HG03095 (cell line): ENCODE measurements at regions not wholly inside any gene's neighbourhood (a gene's known extent, or its start where the extent isn't known, plus 50 kb on each side); places are given as distances from the start of the nearest gene placed in this dataset.
A peak's percentile ranks its signal among the peaks of the same experiment; 100 is the strongest.
"Not testable (repeated sequence)": the region's sequence is repeated elsewhere in the genome, so short reads cannot be mapped to it uniquely, and the experiment has no call there.

ENCODE experiments used
- ATAC-seq: cut with Tn5 transposase; IDR thresholded peaks from one replicate; pipeline ENCODE4 v1.9.1; 2021; ENCODE audit warnings: moderate library complexity; ENCODE audit not compliant: unreplicated experiment

DNA sequence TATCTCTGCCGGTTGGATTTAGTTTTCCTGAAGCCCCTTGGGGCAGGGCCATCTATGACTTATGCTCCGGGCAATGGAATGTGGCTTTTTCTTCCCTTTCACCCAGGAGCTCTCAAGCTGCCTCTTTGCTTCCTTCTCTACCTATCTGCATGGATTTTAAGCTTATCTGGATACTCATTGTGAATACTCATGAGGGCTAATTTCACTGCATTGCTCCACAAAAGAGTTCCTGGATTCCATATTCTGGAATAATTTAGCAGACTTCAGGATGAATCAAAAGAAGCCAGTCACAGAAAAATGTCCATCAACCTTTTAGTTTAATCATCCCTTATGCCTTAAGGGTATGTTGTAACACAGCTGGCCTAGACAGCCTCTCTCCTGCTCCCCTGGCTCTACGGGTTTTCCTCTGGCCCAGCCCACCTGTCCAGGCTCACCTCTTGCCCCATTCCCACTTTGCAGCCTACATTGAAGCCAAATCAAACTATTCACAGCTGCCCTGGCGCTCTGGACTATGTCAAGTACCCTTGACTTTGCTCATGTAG lies 122.8 kb upstream of the RMDN2 start:
- no peak for ATAC-seq

DNA sequence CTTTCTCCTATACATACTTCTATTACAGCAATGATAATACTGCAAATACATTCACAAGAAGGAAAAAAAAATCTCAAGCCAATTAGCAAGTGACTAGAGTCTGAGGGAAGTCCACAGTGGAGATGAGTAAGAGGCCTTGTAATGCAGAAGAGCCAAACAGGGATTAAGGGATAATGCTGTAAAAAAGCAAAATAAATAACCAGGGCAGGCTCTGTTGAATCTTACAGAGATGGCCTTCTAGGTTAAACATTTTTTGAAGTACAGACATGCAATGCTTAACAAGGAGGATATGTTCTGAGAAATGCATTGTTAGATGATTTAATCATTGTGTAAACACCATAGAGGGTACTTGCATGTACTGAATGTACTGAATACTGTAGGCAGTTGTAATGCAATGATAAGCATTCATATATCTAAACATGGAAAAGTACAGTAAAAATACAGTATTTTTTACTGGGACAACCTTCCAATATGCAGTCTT lies 122.1 kb upstream of the RMDN2 start:
- no peak for ATAC-seq

DNA sequence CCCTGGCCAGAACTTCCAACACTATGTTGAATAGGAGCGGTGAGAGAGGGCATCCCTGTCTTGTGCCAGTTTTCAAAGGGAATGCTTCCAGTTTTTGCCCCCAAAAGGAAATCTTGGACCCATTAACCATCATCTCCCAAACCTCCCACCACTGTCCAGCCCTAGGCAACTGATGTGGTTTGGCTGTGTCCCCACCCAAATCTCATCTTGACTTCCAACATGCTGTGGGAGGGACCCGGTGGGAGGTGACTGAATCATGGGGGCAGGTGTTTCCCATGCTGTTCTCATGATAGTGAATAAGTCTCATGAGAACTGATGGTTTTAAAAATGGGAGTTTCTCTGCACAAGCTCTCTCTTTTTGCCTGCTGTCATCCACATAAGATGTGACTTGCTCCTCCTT lies 119.1 kb upstream of the RMDN2 start:
- ATAC-seq: not testable (repeated sequence)

DNA sequence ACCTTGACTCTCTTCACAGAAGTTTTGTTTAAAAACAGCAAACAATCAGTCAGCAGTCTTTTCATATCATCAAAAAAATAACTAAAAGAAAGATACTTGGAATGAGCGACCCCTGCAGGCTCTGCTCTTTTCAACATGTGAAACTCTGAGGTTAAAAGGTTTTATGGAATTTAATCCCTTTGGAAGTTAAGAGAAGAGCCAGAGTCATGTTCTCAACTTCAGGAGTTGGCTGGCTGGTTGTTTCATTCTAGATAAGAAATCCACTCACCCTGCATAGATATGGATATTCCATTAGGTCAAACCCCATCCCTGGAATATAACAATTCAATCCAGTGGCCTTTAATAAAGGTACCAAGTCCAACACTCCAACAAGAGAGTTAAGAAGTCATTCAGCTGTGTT lies 115.6 kb upstream of the RMDN2 start:
- no peak for ATAC-seq

DNA sequence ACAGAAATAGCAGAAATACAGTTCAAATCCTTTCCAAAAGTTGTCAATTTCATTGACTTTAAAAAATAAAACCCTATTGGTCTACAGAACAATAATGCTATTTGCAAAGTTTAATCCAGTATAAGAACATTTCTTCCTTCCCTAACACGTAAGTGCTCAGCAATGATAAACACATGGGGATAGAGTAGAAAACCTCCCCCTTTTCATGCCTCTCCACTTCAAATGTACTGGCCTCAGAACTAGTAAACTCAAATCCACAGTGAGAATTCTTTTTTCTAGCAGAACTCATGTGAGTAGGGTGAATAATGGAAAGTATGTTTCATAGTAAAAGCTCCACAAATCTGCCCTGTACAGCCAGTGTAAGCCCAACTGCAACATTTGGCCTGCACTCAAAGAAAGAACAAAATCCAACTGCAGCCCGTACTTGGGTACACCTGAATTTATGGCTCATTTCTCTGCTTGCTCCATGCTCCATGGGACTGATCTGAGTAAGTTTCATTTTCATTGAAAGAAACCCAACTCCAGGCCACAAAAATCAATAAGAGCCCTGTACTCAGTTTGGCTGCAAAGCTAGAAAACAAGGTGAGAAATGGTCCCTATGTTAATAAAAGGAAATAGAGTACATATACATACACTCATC lies 115.0 kb upstream of the RMDN2 start:
- ATAC-seq: no peak

DNA sequence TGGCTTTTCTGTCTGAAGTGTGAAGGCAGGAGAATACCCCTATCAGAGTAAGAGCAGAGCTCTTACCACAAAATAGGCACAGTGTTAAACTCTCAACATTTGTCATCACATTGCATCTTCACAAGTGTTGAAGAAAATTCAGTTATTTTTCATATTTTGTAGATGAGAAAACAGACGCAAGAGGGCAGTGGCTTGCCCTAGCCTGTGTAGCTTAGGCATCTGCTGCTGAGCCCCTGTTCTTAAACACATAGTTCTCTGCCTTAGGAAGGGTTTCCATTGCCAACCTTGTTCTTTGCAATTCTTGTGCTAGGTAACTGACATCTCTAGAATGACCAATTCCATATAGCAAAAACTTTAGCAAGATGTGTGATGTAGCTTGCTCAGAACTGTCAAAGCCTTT lies 112.7 kb upstream of the RMDN2 start:
- no peak for ATAC-seq

DNA sequence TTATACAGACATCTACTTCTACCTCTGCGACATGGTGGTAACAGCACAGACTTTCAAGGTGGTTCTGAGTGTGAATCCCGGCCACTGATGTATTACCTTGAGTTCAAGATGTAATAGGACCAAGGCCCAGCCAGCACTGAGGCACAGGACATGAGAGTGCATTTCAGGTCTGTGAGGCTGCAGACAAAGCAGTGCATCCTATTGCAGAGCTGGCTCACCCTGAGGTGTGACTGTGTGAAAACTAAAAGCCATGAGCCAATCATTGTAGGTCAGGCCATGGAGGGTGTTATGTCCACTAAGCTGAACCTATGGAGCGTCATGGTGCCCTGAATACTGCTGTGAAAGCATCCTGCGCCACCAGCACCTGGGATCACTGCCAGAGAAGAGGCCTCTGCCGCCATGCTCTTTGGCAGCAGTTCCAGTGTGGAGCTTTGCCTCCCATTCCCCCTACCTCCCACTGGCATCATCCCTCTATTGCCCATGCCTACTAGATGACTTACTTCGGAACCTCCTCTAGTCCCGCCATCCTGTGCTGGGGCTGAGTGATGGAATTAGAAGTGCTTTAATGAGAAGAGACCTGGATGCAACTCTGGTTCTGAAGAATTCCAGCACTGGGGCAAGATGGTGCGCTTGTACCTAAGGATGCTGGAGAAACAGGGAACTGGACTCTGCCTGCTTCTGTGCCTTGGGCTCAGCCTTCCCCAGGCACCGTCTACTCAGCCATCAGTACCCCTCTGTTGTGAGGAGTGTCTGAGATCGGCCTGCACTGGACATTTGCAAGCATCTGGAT lies 112.0 kb upstream of the RMDN2 start:
- no peak for ATAC-seq

DNA sequence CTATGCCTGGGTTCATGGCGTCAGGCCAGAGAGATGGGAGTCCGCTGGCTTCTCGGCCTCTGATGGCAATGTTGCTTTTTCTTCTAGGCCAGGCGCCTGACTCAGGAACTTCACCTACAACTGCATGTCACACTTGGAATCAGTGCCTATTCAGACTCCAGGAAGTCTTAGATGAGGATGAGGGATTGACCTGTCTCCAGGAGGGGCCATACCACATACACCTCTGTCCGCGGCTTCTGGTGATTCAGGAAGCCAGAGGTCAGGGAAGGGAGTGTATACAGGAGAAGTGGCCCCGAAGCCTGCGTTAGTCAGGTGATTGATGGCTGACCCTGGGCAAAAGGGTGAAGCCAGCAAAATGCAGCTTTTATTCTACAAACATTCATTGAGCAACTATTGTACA lies 109.1 kb upstream of the RMDN2 start:
- ATAC-seq: no peak

DNA sequence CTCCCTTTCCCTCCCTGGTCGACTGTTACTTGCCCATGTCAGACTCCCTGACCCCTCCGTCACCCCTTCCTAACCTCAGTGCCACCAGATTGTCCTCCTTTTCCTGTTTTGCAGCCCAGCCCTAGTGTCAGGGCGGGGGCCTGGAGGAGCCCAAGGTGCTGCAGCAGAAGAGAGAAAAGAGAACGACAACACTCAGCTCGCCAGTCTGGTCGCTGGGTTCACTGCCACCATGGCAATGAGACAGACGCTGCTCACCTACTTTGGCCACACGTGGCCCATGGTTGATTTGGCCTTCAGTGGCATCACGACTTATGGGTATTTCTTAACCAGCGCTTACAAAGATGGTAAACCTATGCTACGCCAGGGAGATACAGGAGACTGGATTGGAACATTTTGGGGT lies 108.4 kb upstream of the RMDN2 start:
- ATAC-seq: no peak

DNA sequence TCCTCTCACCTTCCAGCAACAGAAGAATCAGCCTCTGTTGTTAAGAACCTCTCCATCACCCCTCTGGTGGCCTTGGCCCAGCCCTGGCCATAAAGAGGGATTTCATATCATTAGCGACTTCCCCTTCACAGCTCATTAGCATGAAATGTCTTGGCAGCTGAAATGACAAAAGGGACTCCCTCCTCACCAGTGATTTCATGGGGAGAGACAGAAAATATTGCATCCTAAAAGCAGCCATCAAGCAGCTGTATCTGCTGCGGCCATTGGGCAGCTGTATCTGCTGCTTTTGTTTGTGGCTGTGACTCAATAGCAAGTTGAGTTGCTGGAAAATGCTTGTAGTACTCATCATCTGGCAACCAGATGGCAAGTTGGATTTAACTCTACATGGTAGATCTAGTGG lies 105.9 kb upstream of the RMDN2 start:
- ATAC-seq: no peak

DNA sequence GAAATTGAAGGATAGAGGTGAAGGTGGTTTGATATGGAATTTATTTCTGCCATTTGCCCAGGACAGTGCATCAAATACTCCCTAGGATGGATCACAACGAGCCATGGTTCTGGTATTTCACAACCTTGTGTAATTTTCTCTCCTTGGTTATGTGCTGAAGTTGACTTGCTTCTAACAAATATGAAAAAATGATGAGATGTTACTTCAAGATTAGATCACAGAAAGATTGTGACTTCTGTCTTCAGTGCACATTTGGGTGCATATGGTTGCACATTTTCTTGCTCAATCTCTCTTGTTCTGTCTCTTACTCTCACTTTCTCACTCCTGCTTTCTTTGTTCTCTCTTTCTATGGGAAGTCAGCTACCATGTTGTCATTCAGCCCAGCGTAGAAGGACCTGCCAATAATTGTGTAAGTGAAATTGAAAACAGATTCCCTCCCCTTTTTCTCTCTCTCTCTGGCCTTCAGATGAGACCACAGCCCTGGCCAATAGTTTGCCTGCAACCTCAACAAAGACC lies 104.6 kb upstream of the RMDN2 start:
- no peak for ATAC-seq

DNA sequence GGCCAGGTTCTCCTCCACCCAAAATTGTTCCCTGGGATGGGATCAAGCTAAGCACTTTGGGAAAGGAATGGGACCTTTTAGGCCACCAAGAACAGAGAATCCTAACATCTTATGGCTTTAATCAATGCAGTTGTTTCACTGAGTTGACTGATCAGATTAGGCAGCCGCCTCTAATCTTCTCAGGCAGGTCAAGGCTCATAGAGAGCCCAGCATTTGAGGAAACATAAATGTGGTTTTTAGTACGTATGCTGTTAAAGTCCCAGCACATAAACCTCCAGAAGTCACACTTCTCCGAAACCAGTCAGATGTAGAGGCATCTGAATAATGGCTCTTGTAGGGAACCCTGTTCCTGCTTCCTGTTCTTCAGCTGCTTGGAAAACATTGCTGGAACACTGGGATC lies 99.5 kb upstream of the RMDN2 start:
- ATAC-seq: no peak

DNA sequence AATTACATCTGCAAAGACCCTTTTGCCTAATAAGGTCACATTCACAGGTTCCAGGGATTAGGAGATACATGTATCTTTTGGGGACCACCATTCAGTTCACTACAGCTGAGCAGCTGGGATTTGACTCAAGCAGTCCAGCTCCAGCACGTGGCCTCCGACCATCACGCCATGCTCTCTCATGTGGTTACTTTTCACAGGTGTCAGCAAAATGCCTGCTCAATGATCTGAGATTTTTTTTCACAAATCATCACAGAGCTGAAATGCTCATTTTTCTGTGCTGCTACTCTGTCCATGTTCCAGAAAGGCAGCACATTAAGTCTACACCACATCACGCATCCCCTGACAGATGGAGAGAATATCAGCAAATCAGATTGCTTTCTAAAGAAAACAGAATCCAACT lies 98.5 kb upstream of the RMDN2 start:
- no peak for ATAC-seq

DNA sequence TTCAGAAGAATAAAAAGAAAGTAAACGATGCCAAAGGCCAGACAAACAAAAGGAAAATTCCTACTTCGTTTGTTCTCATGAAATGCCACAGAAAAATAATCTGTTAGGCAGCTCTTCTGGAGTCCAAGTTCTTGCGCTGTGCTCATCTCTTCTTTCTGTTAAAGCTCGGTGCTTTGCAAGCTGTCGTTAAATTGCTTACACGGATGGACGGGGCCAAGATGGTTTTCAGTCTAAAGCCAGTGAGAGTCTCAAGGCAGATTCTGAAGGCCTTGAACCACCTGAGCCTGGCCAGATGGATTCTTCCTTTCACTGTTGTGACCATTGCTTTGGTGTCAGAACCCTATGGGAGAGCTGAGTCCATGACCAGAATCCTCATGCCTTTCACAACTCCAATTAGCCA lies 97.6 kb upstream of the RMDN2 start:
- no peak for ATAC-seq

DNA sequence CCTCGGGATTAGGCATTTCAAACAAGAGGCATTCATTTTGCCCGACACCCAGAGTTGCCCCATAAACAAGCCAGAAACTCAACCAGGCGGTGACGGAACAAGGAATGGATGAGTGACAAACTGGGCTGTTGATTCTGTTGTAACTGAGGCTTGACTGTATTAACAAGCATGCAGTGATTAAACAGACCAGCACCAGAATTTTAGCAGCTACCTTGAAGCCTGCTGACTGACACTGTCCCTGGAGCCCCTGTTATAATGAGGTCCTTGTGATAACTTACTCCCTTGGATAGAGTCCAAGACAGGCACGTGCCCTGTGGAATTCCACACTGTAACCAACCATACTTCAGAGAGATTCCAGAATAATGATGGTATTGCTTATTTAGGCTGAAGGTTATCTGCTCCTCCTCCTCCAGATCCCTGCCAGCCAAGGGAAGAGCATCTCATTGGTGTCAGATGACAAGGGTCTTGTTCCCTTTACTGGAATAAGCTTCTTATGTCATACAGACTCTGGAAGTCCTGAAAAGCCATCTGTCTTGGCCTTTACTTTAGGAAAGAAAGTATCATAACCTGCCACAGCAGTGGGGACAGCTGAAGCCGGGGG lies 97.1 kb upstream of the RMDN2 start:
- ATAC-seq: no peak

DNA sequence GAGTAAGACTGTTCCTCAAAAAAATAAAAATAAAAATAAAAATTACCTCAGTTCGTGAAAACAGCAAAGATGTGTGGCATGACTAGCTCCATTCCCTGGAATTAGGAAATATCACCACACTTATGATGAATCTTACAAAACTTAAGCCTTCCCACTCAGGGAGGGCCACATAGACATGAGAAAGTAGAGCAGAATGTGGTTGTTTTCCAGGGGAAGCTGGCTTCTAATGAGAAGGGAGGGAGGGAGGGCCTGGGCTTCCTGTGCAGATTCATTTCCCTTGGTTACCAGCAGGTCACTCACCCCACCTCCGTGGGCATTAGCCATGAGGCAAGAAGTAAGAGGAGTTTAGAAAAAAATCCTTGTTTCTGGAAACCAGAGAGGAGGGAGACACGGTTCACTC lies 95.9 kb upstream of the RMDN2 start:
- no peak for ATAC-seq

DNA sequence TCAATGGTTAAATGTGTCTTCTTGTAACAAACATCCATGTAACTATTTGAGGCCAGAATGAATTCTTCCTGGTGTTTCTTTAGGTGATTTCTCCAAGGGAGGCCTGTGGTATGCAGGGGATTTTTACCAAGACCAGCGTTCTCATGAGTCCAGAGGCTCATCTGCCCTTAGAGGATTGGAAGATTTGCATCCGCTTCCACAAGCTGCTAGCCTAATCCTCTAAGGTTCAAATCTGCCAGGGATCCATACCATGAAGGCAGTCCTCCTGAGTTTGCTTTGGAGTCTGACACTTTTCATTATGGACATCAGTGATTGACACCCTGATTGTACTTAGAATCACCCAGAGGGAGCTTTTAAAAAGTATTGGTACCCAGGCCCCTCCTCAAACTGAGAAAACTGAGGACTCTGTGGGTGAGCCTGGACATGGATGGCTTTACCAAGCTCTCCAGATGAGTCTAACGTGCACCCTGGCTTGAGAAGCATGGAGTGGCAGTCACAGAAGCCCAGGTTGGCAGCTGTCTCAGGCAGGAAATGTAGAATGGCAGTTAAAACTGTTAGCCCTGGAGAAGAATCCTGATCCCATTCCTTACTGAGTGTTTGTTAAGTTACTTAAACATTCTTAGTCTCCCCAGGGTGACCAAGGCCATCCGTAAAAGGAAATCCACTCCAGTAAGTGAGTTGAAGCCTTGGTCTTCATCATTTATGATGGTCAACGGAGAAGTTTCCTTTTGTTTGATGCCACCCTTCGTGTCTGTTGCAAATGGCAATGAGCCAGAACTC lies 95.3 kb upstream of the RMDN2 start:
- no peak for ATAC-seq

DNA sequence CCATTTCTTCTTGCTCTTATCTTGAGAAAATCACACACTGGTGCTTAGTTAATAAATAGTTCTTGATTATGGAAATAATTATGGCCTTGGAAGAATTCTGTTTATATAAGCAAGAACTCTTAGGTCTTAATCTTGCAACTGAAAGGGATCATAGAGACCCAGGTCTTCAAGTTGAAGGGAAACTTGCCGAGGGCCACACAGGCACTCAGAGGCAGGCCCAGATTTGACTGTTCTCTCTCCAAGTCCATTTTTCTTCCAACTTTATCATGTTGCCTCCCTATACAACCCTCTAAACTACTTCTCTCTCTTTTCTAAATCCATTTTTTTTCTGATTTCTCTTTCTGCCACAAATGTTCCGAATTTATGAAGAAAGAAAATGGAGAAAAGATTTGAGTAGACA lies 94.5 kb upstream of the RMDN2 start:
- no peak for ATAC-seq

DNA sequence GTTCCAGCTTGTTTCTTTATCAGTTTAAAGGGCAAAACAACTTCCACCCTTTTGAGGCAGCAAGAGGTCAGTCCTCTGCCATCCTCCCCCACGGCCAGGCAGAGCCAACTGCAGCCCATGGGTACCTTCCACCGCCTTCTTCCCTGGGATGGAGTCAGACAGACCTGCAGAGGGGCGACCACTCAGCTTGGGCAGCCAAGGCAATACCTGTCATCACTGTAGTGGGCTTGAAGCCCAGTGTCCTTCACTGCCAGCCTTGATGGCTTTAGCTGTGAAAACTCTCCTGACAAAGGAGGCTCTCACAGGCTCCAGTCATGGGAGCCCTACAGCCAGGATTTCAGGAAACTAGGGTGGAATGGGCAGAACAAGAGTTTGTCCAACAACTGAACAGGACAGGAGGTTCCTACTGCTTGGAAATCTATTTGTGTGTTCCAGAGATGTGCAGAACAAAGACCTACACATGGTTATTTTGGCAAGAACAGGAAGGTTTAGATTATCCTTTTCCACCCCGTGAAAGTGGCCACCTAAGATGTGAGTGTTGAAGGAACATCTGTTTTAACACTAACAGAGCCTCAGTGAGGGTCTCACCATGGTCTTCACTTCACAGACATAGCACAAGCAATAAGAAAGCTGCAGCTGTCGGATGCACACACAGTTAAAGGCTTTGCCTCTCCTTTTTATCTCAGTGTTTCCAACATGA lies 93.9 kb upstream of the RMDN2 start:
- ATAC-seq: no peak

DNA sequence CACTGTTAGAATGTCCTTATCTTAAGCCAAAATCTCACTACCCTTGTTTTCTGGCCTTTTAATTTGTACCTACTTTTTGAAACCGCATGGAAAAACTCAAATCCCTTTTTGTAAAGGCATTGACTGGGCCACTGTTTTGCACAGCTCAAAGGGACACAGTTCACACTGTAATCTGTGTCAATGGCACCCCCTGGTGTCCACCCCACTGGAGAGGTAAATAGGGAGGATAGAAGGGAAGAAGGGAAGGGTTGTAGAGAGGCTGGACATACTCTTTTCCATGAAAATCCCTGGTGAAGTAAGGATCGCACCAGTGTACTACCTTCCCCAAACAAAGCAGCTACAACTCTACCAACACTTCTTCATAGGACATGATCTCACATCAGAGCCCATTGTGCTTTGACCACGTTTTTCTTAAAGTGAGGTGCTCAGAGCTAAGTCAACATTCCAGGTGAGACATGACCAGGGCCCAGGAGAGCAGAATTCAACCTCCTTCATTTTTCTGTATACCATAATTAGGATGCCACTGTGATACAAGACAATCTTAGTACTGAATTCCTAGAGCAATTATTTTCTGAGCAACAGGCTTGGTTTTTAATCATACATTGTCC lies 92.4 kb upstream of the RMDN2 start:
- peak; percentile 49 for ATAC-seq
